AML-193 (cell line): ENCODE measurements at regions not wholly inside any gene's neighbourhood (a gene's known extent, or its start where the extent isn't known, plus 50 kb on each side); places are given as distances from the start of the nearest gene placed in this dataset.

Experiments
- DNase-seq, 2 experiments: peaks; one replicate each; lab custom pipeline; 2025; lab: John Stamatoyannopoulos, UW

GRCh38 chr20:50343125-50343489, 152.5 kb downstream of the CEBPB start:
- DNase-seq = no peak

GRCh38 chr20:50343490-50344179, 153.0 kb downstream of the CEBPB start:
- DNase-seq = no peak

- DNase-seq = peak in 1 of 2 experiments; percentile 28
Observed at GRCh38 chr20:50344232-50345071, 153.8 kb downstream of the CEBPB start.

- DNase-seq = no peak
Observed at GRCh38 chr20:50345712-50346373, 155.2 kb downstream of the CEBPB start.

- peak; percentile 55 to 58 for DNase-seq
Observed at GRCh38 chr20:50346374-50347283, 156.0 kb downstream of the CEBPB start.

- peak in 1 of 2 experiments; percentile 36 for DNase-seq
Observed at GRCh38 chr20:50347284-50348063, 156.8 kb downstream of the CEBPB start.

- peak; percentile 52 to 62 for DNase-seq
Observed at GRCh38 chr20:50348096-50348495, 157.5 kb downstream of the CEBPB start.

- no peak for DNase-seq
Observed at GRCh38 chr20:50350510-50351249, 159.5 kb upstream of the PTPN1 start.

- DNase-seq = no peak
Observed at GRCh38 chr20:50351541-50351940, 158.6 kb upstream of the PTPN1 start.

- peak; percentile 64 to 65 for DNase-seq
Observed at GRCh38 chr20:50353289-50353961, 156.8 kb upstream of the PTPN1 start.

- DNase-seq = no peak
Observed at GRCh38 chr20:50354721-50355589, 155.2 kb upstream of the PTPN1 start.

GRCh38 chr20:50355590-50356524, 154.3 kb upstream of the PTPN1 start:
- DNase-seq = no peak

GRCh38 chr20:50356525-50356885, 153.7 kb upstream of the PTPN1 start:
- DNase-seq = no peak

- DNase-seq = no peak
Observed at GRCh38 chr20:50356962-50357782, 153.0 kb upstream of the PTPN1 start.

- no peak for DNase-seq
Observed at GRCh38 chr20:50357783-50358161, 152.4 kb upstream of the PTPN1 start.

GRCh38 chr20:50358166-50358565, 152.0 kb upstream of the PTPN1 start:
- no peak for DNase-seq

- no peak for DNase-seq
Observed at GRCh38 chr20:50358971-50359370, 151.2 kb upstream of the PTPN1 start.
